Duodenal mucosa (tissue), 2 donors: ENCODE measurements at regions not wholly inside any gene's neighbourhood (a gene's known extent, or its start where the extent isn't known, plus 50 kb on each side); places are given as distances from the start of the nearest gene placed in this dataset.
"Not testable (repeated sequence)": the region's sequence is repeated elsewhere in the genome, so short reads cannot be mapped to it uniquely, and the experiment has no call there.

ENCODE experiments used
- H3K27ac ChIP-seq: one replicate; pipeline ENCODE4 v1.7.0; 2013; ENCODE audit warnings: low read depth, low read length
- H3K27me3 ChIP-seq, 2 donors: one replicate each; pipeline ENCODE4 v1.7.0; 2013; ENCODE audit warnings: low read length in 2 of 2, control low read depth in 1 of 2; ENCODE audit not compliant: insufficient read depth in 2 of 2, control insufficient read depth in 1 of 2
- H3K36me3 ChIP-seq, 2 donors: one replicate each; pipeline ENCODE4 v1.7.0; 2013; ENCODE audit warnings: low read length in 2 of 2, control low read depth in 1 of 2; ENCODE audit not compliant: insufficient read depth in 2 of 2, control insufficient read depth in 1 of 2
- H3K4me1 ChIP-seq, 2 donors: one replicate each; pipeline ENCODE4 v1.7.0; 2013; ENCODE audit warnings: low read length in 2 of 2, control low read depth in 1 of 2; ENCODE audit not compliant: insufficient read depth in 2 of 2, control insufficient read depth in 1 of 2
- H3K4me3 ChIP-seq, 2 donors: one replicate each; pipeline ENCODE4 v1.7.0; 2013; ENCODE audit warnings: low read length in 2 of 2, low read depth in 1 of 2
- H3K9ac ChIP-seq, 2 donors: one replicate each; pipeline ENCODE4 v1.7.0; 2013; ENCODE audit warnings: low read length in 2 of 2, low read depth in 1 of 2
- H3K9me3 ChIP-seq, 2 donors: one replicate each; pipeline ENCODE4 v1.7.0; 2013; ENCODE audit warnings: low read length in 2 of 2, control low read depth in 1 of 2; ENCODE audit not compliant: control insufficient read depth in 1 of 2

- not testable (repeated sequence) for H3K9me3 ChIP-seq, H3K9ac ChIP-seq, H3K36me3 ChIP-seq, H3K27me3 ChIP-seq, H3K4me3 ChIP-seq, H3K27ac ChIP-seq, H3K4me1 ChIP-seq
Measured at GRCh38 chr11:116028506-116028905, 524.3 kb upstream of the CADM1 start.

DNA sequence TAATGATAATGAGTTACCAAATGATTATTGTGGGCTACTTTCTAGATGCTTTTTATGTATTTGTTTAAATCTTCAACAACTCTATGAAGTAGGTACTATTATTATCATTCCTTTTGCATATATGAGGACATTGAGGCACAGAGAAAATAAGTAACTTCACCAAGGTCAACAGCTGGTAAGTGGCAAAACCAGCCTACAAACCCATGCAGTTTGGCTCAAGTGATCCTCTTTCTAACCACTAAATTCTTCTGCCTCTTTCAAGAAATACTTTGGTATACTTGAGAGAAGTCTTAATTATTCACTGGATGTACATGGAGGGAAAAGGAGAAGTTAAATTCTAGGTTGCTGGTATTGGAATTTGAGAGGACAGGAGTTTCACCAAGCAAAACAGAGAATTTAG, 495.2 kb upstream of the CADM1 start:
- H3K4me3 ChIP-seq = no peak overlapping the region
- H3K36me3 ChIP-seq = no peaks in the 10 kb centered on the region
- no peaks in the 10 kb centered on the region for H3K27me3 ChIP-seq
- no peak overlapping the region for H3K27ac ChIP-seq
- no peak overlapping the region for H3K9ac ChIP-seq
- H3K9me3 ChIP-seq = no peaks in the 10 kb centered on the region
- no peaks in the 10 kb centered on the region for H3K4me1 ChIP-seq

DNA sequence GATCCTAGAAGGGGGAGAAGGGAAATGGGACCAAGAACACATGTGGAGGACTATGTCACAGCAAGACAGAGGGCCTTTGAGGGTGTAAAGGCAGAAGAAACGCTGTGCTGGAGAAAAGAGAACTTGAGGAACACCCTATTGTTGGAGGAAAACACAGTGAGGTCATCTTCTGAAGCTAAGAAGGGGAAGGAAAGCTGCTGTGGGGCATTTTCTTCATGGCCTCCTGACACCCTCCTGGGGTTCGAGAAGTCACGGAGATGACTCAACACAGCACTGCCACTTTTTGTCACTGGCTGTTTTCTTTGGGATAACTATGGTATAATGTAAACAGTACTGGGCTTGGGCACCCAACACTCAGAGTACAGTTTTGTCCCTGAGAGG, 492.6 kb upstream of the CADM1 start:
- Histone ChIP-seq H3K9ac (no peak overlapping the region), H3K36me3 (no peaks in the 10 kb centered on the region), H3K27me3 (no peaks in the 10 kb centered on the region), H3K4me1 (no peaks in the 10 kb centered on the region), H3K4me3 (no peak overlapping the region), H3K27ac (no peak overlapping the region), H3K9me3 (no peaks in the 10 kb centered on the region)

- Histone ChIP-seq H3K27me3 (no peaks in the 10 kb centered on the region), H3K4me1 (no peaks in the 10 kb centered on the region), H3K9ac (no peak overlapping the region), H3K4me3 (no peak overlapping the region), H3K27ac (no peak overlapping the region), H3K9me3 (no peaks in the 10 kb centered on the region), H3K36me3 (no peaks in the 10 kb centered on the region)
Measured at GRCh38 chr11:115996125-115996807, 492.1 kb upstream of the CADM1 start.

GRCh38 chr11:115993590-115993989, 489.4 kb upstream of the CADM1 start:
- H3K4me1 ChIP-seq = no peaks in the 10 kb centered on the region

GRCh38 chr11:115990004-115990447, 485.8 kb upstream of the CADM1 start:
- H3K9ac ChIP-seq = no peak overlapping the region
- peak overlapping the region; percentile 33 to 46 for H3K4me3 ChIP-seq

More at GRCh38 chr11:115993590-115993989, 489.4 kb upstream of the CADM1 start:
- Histone ChIP-seq H3K4me3 (no peak overlapping the region), H3K9ac (no peak overlapping the region), H3K9me3 (no peaks in the 10 kb centered on the region), H3K36me3 (no peaks in the 10 kb centered on the region), H3K27me3 (no peaks in the 10 kb centered on the region), H3K27ac (no peak overlapping the region)

GRCh38 chr11:115985896-115986295, 481.7 kb upstream of the CADM1 start:
- Histone ChIP-seq H3K9me3 (no peaks in the 10 kb centered on the region), H3K4me3 (no peak overlapping the region), H3K36me3 (no peaks in the 10 kb centered on the region), H3K9ac (no peak overlapping the region), H3K27ac (no peak overlapping the region), H3K4me1 (no peaks in the 10 kb centered on the region), H3K27me3 (no peaks in the 10 kb centered on the region)

More at GRCh38 chr11:115990004-115990447, 485.8 kb upstream of the CADM1 start:
- no peaks in the 10 kb centered on the region for H3K27me3 ChIP-seq
- H3K4me1 ChIP-seq = no peaks in the 10 kb centered on the region
- H3K36me3 ChIP-seq = no peaks in the 10 kb centered on the region
- H3K27ac ChIP-seq = no peak overlapping the region
- H3K9me3 ChIP-seq = no peaks in the 10 kb centered on the region

DNA sequence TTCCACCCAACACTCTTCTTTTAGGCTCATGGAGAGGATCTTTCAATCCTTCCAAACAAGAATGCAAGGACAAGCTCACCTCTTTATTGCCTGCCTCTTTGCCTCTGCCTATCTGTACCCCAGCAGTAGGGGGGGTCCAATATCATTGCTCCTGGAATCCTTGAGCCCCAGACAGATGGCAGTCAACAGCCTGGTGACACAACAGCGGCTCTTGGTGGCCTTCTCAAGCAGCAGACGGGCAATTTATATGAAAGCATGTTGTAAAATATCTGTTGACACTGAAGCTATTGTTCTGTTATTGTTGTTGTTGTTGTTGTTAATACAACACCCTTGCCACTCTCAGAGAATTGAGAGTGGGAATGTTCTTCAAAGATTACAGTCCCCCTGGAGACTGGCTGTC, 480.0 kb upstream of the CADM1 start:
- Histone ChIP-seq H3K9ac (no peak overlapping the region), H3K4me1 (no peaks in the 10 kb centered on the region), H3K4me3 (no peak overlapping the region), H3K27ac (no peak overlapping the region), H3K36me3 (no peaks in the 10 kb centered on the region), H3K9me3 (no peaks in the 10 kb centered on the region), H3K27me3 (no peaks in the 10 kb centered on the region)

DNA sequence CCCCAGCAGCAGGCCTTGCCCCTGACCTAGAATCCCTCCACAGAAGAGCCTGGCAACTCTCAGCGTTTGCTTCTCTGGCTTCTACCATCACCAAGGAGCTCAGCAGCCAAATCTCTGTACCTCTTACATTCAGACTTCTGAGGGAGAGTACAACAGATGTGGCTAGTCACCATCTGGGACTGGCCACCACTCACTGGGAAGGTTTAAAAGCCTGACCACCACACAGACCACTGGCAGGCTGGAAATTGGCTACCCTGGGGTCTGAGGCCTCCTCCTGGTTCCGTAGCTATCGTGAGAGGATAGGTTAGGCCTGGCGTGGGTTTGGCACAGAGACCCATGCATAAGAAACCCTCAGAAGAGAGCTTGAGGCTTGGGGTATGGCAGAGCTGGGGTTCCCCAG, 478.5 kb upstream of the CADM1 start:
- Histone ChIP-seq H3K36me3 (no peaks in the 10 kb centered on the region), H3K9me3 (no peaks in the 10 kb centered on the region), H3K4me1 (no peaks in the 10 kb centered on the region), H3K27me3 (no peaks in the 10 kb centered on the region), H3K9ac (no peak overlapping the region), H3K27ac (no peak overlapping the region), H3K4me3 (no peak overlapping the region)

GRCh38 chr11:115981814-115982471, 477.7 kb upstream of the CADM1 start:
- Histone ChIP-seq H3K27ac (no peak overlapping the region), H3K36me3 (no peaks in the 10 kb centered on the region), H3K4me1 (no peaks in the 10 kb centered on the region), H3K4me3 (no peak overlapping the region), H3K9me3 (no peaks in the 10 kb centered on the region), H3K9ac (no peak overlapping the region), H3K27me3 (peaks cover 0 to 2% of the 10 kb centered on the region in 2 donors)
